ENCODE measurements at regions not wholly inside any gene's neighbourhood (a gene's known extent, or its start where the extent isn't known, plus 50 kb on each side); places are given as distances from the start of the nearest gene placed in this dataset.
A peak's percentile ranks its signal among the peaks of the same experiment; 100 is the strongest.

- ATAC-seq, result no peak
- TF ChIP-seq ESRRG (CRISPR knock-in tag; IDR thresholded peaks at IDR 0.05), result no peak
- no peak for TF ChIP-seq ZFP30 (CRISPR knock-in tag; IDR thresholded peaks at IDR 0.05)
- no peak for TF ChIP-seq TSHZ2 (CRISPR knock-in tag; IDR thresholded peaks at IDR 0.05)
- no peak for TF ChIP-seq RARB (CRISPR knock-in tag; IDR thresholded peaks at IDR 0.05)
- TF ChIP-seq CSRNP3 (CRISPR knock-in tag; IDR thresholded peaks at IDR 0.05), result no peak
- no peak for TF ChIP-seq PPARA (CRISPR knock-in tag; IDR thresholded peaks at IDR 0.05; ENCODE audit: borderline replicate concordance)
- no peak for TF ChIP-seq TCF4 (CRISPR knock-in tag; IDR thresholded peaks at IDR 0.05; ENCODE audit: borderline replicate concordance)
- no peak for TF ChIP-seq ZC3H10 (CRISPR knock-in tag; IDR thresholded peaks at IDR 0.05)
- no peak for TF ChIP-seq ARNTL (CRISPR knock-in tag; IDR thresholded peaks at IDR 0.05; ENCODE audit: borderline replicate concordance, low read depth)
- TF ChIP-seq ZNF8 (CRISPR knock-in tag; IDR thresholded peaks at IDR 0.05), result no peak
- TF ChIP-seq SNAI2 (CRISPR knock-in tag; IDR thresholded peaks at IDR 0.05), result no peak
- TF ChIP-seq PATZ1 (CRISPR knock-in tag; IDR thresholded peaks at IDR 0.05; ENCODE audit: borderline replicate concordance), result no peak
- TF ChIP-seq ZNF70 (CRISPR knock-in tag; IDR thresholded peaks at IDR 0.05), result no peak
- no peak for TF ChIP-seq ZFP3 (CRISPR knock-in tag; IDR thresholded peaks at IDR 0.05)
Measured at GRCh38 chr3:157671656-157672055, 168.4 kb upstream of the VEPH1 start.

- ATAC-seq, result peak; percentile 94
- TF ChIP-seq POU6F1 (CRISPR knock-in tag; IDR thresholded peaks at IDR 0.05; ENCODE audit: borderline replicate concordance, low read depth) (peak; percentile 53; the same call in 1 of the 2 replicates), ZNF565 (CRISPR knock-in tag; conservative IDR thresholded peaks at IDR 0.05; ENCODE audit: low read depth) (no peak), ZC3H10 (CRISPR knock-in tag; IDR thresholded peaks at IDR 0.05) (peak; percentile 51; the same call in 1 of the 2 replicates), ISL1 (CRISPR knock-in tag; IDR thresholded peaks at IDR 0.05) (peak; percentile 89), TOX (CRISPR knock-in tag; IDR thresholded peaks at IDR 0.05; ENCODE audit: borderline replicate concordance) (peak; percentile 62; the same call in 1 of the 2 replicates), PATZ1 (CRISPR knock-in tag; IDR thresholded peaks at IDR 0.05; ENCODE audit: borderline replicate concordance) (no peak)
Measured at GRCh38 chr3:157669416-157669815, 166.2 kb upstream of the VEPH1 start.

- ATAC-seq, result no peak
- TF ChIP-seq POU6F1 (CRISPR knock-in tag; IDR thresholded peaks at IDR 0.05; ENCODE audit: borderline replicate concordance, low read depth), result no peak
- TF ChIP-seq ZFP30 (CRISPR knock-in tag; IDR thresholded peaks at IDR 0.05), result no peak
- no peak for TF ChIP-seq SNAI2 (CRISPR knock-in tag; IDR thresholded peaks at IDR 0.05)
- no peak for TF ChIP-seq CSRNP3 (CRISPR knock-in tag; IDR thresholded peaks at IDR 0.05)
- TF ChIP-seq GLIS3 (CRISPR knock-in tag; IDR thresholded peaks at IDR 0.05), result no peak
- no peak for TF ChIP-seq TSHZ2 (CRISPR knock-in tag; IDR thresholded peaks at IDR 0.05)
- TF ChIP-seq ZFP3 (CRISPR knock-in tag; IDR thresholded peaks at IDR 0.05), result no peak
- no peak for TF ChIP-seq CREB5 (CRISPR knock-in tag; IDR thresholded peaks at IDR 0.05; ENCODE audit: low read depth)
Measured at GRCh38 chr3:157667493-157667892, 164.3 kb upstream of the VEPH1 start.
